GM12878 (cell line): ENCODE measurements at regions not wholly inside any gene's neighbourhood (a gene's known extent, or its start where the extent isn't known, plus 50 kb on each side); places are given as distances from the start of the nearest gene placed in this dataset.

Experiments used
- ATAC-seq: fragments of 200-7000 bp; cut with Tn5 transposase; 3 replicates; pipeline ENCODE4 v1.9.1; 2020; ENCODE audit warnings: mild to moderate bottlenecking, moderate library complexity
- BruUV-seq: library from RNA; stranded (reverse); fragments of 400-500 nt; replicated peaks from 2 replicates; lab custom pipeline; 2021; lab: Mats Ljungman, UMichigan
- CTCF ChIA-PET: fragments of 300-600 bp; sonication (Branson Sonifier 250); formaldehyde crosslinking; extraction: SDS; loops from one replicate; lab custom pipeline; 2021; ENCODE audit warnings: inconsistent platforms; lab: Yijun Ruan, JAX
- POLR2A ChIA-PET: fragments of 350-600 bp; formaldehyde crosslinking; extraction: SDS; loops from one replicate; lab custom pipeline; 2021; ENCODE audit warnings: inconsistent platforms; lab: Charles Lee
- RAD21 ChIA-PET: fragments of 300-600 bp; sonication (Branson Sonifier 250); formaldehyde crosslinking; loops from one replicate; lab custom pipeline; 2023; ENCODE audit warnings: antibody characterized with exemption; ENCODE audit not compliant: unreplicated experiment; lab: Charles Lee
- SMC1A ChIA-PET: fragments of 300-600 bp; sonication (Branson Sonifier 250); formaldehyde crosslinking; loops from one replicate; lab custom pipeline; 2023; ENCODE audit not compliant: unreplicated experiment, uncharacterized antibody; lab: Charles Lee
- DNase-seq: peaks from one replicate; pipeline ENCODE4 v3.0.0-alpha.2; 2011; ENCODE audit warnings: low read depth, low spot score
- FAIRE-seq: peaks from 3 replicates; lab custom pipeline; 2011; peaks lifted over from hg19 to GRCh38; lab: Jason Lieb, UNC
- H2AFZ ChIP-seq: 2 replicates; pipeline ENCODE4 v1.6.0; 2011; ENCODE audit warnings: low read depth, low read length, control low read depth; ENCODE audit not compliant: control insufficient read depth
- H3K27ac ChIP-seq: 2 replicates; pipeline ENCODE4 v1.5.1; 2011; ENCODE audit warnings: control low read depth; ENCODE audit not compliant: control insufficient read depth, insufficient read depth
- H3K27me3 ChIP-seq, 2 experiments: replicated peaks in 1 of 2; 2 replicates each; pipeline versions ENCODE4 v1.6.0 to v1.6.1; 2011; ENCODE audit warnings: low read length in 1 of 2; ENCODE audit not compliant: control insufficient read depth in 2 of 2, insufficient read depth in 2 of 2
- H3K36me3 ChIP-seq, 2 experiments: 2 replicates each; pipeline ENCODE4 v1.5.1; 2011; ENCODE audit warnings: low read length in 1 of 2; ENCODE audit not compliant: control insufficient read depth in 2 of 2, insufficient read depth in 2 of 2
- H3K4me1 ChIP-seq: 2 replicates; pipeline ENCODE4 v1.6.1; 2011; ENCODE audit warnings: mild to moderate bottlenecking, low read length, moderate library complexity, mixed read lengths; ENCODE audit not compliant: control insufficient read depth, insufficient read depth
- H3K4me2 ChIP-seq: 2 replicates; pipeline ENCODE4 v1.6.0; 2011; ENCODE audit warnings: control low read depth; ENCODE audit not compliant: control insufficient read depth, insufficient read depth
- H3K4me3 ChIP-seq: fragments of 200-600 bp; sonication (generic); 2 replicates; pipeline ENCODE4 v1.5.1; 2016
- H3K79me2 ChIP-seq: 2 replicates; pipeline ENCODE4 v1.6.0; 2011; ENCODE audit warnings: low read length; ENCODE audit not compliant: control insufficient read depth, insufficient read depth
- H3K9ac ChIP-seq: 2 replicates; pipeline ENCODE4 v1.8.0; 2011; ENCODE audit warnings: low read length, control low read depth, mixed read lengths; ENCODE audit not compliant: control insufficient read depth, insufficient read depth
- H3K9me3 ChIP-seq: replicated peaks from 3 replicates; pipeline ENCODE4 v1.5.1; 2011; ENCODE audit warnings: mild to moderate bottlenecking, low read length; ENCODE audit not compliant: control insufficient read depth, insufficient read depth
- H4K20me1 ChIP-seq: 2 replicates; pipeline ENCODE4 v1.6.0; 2011; ENCODE audit not compliant: control insufficient read depth, insufficient read depth
- BCL11A ChIP-seq: IDR thresholded peaks from 2 replicates; pipeline ENCODE4 v1.6.1; 2011; ENCODE audit warnings: low read depth, low read length
- DPF2 ChIP-seq: fragments of 450-650 bp; IDR thresholded peaks from 2 replicates; pipeline ENCODE4 v1.6.1; 2017; ENCODE audit warnings: mild to moderate bottlenecking
- NFIC ChIP-seq: IDR thresholded peaks from 2 replicates; pipeline ENCODE4 v1.6.1; 2012; ENCODE audit warnings: low read depth, mild to moderate bottlenecking, inconsistent platforms, low read length, moderate library complexity
- NR2C2 ChIP-seq: IDR thresholded peaks from 2 replicates; pipeline ENCODE4 v1.6.1; 2011; ENCODE audit warnings: borderline replicate concordance, low read depth; ENCODE audit not compliant: control insufficient read depth, insufficient read length
- SP1 ChIP-seq: IDR thresholded peaks from one replicate; pipeline ENCODE4 v1.6.1; 2011; ENCODE audit warnings: low read depth, low read length
- SRF ChIP-seq, 2 experiments: IDR thresholded peaks; 2 replicates each; pipeline ENCODE4 v1.6.1; 2011; ENCODE audit warnings: low read depth in 2 of 2, low read length in 2 of 2, mild to moderate bottlenecking in 1 of 2, moderate library complexity in 1 of 2
- WGBS: methylation state at CpG from one replicate; pipeline ENCODE4 v1.1.6; 2016; ENCODE audit warnings: low lambda C conversion rate; ENCODE audit not compliant: insufficient replicate concordance, insufficient coverage; ENCODE audit errors: missing lambda C conversion rate; 5-methylcytosine and 5-hydroxymethylcytosine counted together
- in situ Hi-C: fragments of 300-500 bp; cut with MboI; formaldehyde crosslinking; loops from 9 replicates; pipeline ENCODE4 v1.14.3; 2018; ENCODE audit warnings: mixed read lengths
- intact Hi-C: fragments of 100-400 bp; cut with micrococcal nuclease; formaldehyde crosslinking; loops from one replicate; pipeline ENCODE4 v1.14.2; 2022; ENCODE audit not compliant: unreplicated experiment
- TF ChIP-seq, protein P1 (sequence below): fragments of 450-650 bp; conservative IDR thresholded peaks from 2 replicates; pipeline ENCODE4 v1.6.1; 2017; ENCODE audit warnings: mild to moderate bottlenecking, moderate library complexity
- TF ChIP-seq, protein P2 (sequence below): fragments of 450-650 bp; formaldehyde crosslinking; IDR thresholded peaks from 2 replicates; pipeline ENCODE4 v1.5.0; 2022; ENCODE audit warnings: mild to moderate bottlenecking, missing genetic modification characterization

DNA sequence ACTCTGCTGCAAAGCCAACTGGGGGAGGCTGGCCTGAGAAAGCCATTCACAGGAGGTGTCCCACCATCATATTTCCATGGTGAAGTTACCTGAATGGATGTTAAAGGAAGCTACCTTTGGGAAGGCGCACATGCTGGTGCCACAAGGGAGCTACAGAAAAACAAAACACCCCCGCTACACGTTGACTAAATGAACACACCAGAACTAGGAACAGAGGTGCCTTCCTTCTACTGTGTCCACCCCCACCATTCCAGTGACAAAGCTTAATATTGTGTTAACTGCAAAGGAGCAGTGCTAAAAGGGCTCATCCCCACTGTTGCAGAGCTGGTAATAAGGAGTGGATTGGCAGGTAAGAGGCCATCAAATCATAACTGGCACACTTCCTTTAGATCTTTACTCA is 420.0 kb upstream of the PODXL start:
- intact Hi-C loops: no loop called here
- Histone ChIP-seq H2AFZ (no peak overlapping the region), H3K4me3 (no peak overlapping the region), H4K20me1 (no peaks in the 10 kb centered on the region), H3K4me2 (no peak overlapping the region), H3K27ac (no peak overlapping the region), H3K27me3 (no peaks in the 10 kb centered on the region), H3K9me3 (no peaks in the 10 kb centered on the region), H3K79me2 (no peaks in the 10 kb centered on the region), H3K36me3 (no peaks in the 10 kb centered on the region), H3K9ac (no peak overlapping the region)
- BruUV-seq: no TSS peak
- WGBS: 9% methylated on average over 3 of the region's 3 CpGs
- ChIA-PET POLR2A (no interaction called here), RAD21 (no interaction called here), CTCF (interaction anchor here (0.8 kb wide), 1 partner anchor 10 kb away, joined by 3 read pairs; no protein-coding TSS in a partner anchor), SMC1A (interaction anchor here (0.6 kb wide), 1 partner anchor 71 kb away, joined by 3 read pairs; no protein-coding TSS in a partner anchor)
- no peak for FAIRE-seq
- no peak for DNase-seq
- no peak for ATAC-seq
- in situ Hi-C loops: no loop called here
- TF ChIP-seq SP1 (no peak), NFIC (no peak), SRF (IDR thresholded peaks at IDR 0.05; ENCODE audit: low read depth in 2 of 2, low read length in 2 of 2) (no peak), DPF2 (no peak), NR2C2 (no peak), BCL11A (no peak)
- TF ChIP-seq, protein P1, sequence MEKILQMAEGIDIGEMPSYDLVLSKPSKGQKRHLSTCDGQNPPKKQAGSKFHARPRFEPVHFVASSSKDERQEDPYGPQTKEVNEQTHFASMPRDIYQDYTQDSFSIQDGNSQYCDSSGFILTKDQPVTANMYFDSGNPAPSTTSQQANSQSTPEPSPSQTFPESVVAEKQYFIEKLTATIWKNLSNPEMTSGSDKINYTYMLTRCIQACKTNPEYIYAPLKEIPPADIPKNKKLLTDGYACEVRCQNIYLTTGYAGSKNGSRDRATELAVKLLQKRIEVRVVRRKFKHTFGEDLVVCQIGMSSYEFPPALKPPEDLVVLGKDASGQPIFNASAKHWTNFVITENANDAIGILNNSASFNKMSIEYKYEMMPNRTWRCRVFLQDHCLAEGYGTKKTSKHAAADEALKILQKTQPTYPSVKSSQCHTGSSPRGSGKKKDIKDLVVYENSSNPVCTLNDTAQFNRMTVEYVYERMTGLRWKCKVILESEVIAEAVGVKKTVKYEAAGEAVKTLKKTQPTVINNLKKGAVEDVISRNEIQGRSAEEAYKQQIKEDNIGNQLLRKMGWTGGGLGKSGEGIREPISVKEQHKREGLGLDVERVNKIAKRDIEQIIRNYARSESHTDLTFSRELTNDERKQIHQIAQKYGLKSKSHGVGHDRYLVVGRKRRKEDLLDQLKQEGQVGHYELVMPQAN: no peak
- TF ChIP-seq, protein P2, sequence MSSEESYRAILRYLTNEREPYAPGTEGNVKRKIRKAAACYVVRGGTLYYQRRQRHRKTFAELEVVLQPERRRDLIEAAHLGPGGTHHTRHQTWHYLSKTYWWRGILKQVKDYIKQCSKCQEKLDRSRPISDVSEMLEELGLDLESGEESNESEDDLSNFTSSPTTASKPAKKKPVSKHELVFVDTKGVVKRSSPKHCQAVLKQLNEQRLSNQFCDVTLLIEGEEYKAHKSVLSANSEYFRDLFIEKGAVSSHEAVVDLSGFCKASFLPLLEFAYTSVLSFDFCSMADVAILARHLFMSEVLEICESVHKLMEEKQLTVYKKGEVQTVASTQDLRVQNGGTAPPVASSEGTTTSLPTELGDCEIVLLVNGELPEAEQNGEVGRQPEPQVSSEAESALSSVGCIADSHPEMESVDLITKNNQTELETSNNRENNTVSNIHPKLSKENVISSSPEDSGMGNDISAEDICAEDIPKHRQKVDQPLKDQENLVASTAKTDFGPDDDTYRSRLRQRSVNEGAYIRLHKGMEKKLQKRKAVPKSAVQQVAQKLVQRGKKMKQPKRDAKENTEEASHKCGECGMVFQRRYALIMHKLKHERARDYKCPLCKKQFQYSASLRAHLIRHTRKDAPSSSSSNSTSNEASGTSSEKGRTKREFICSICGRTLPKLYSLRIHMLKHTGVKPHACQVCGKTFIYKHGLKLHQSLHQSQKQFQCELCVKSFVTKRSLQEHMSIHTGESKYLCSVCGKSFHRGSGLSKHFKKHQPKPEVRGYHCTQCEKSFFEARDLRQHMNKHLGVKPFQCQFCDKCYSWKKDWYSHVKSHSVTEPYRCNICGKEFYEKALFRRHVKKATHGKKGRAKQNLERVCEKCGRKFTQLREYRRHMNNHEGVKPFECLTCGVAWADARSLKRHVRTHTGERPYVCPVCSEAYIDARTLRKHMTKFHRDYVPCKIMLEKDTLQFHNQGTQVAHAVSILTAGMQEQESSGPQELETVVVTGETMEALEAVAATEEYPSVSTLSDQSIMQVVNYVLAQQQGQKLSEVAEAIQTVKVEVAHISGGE: no peak
- TF ChIP-seq, all 136 proteins: peak for 0
- H3K4me1 ChIP-seq: no peaks in the 10 kb centered on the region
